ENCODE measurements at regions not wholly inside any gene's neighbourhood (a gene's known extent, or its start where the extent isn't known, plus 50 kb on each side); places are given as distances from the start of the nearest gene placed in this dataset.

GRCh38 chr6:150799276-150799805 lies 66.2 kb upstream of the MTHFD1L start:
- intact Hi-C loops (cut with DNase I) = no loop called here
- no peak for DNase-seq (ENCODE audit: low spot score)

- intact Hi-C loops (cut with DNase I) = no loop called here
- no peak for DNase-seq (ENCODE audit: low spot score)
These were observed 64.7 kb upstream of the MTHFD1L start for GRCh38 chr6:150800674-150801314.

GRCh38 chr6:150806790-150807189 lies 58.7 kb upstream of the MTHFD1L start:
- no peak for DNase-seq (ENCODE audit: low spot score)
- intact Hi-C loops (cut with DNase I) = no loop called here

GRCh38 chr6:150813319-150813992 lies 52.0 kb upstream of the MTHFD1L start:
- no peak for DNase-seq (ENCODE audit: low spot score)
- intact Hi-C loops (cut with DNase I) = loop anchor here (5.0 to 10.0 kb wide), 2 partner anchors 119 to 216 kb away; partner anchors contain the start of gene PLEKHG1

- intact Hi-C loops (cut with DNase I) = loop anchor here (5.0 to 10.0 kb wide), 2 partner anchors 119 to 217 kb away; partner anchors contain the start of gene PLEKHG1
- no peak for DNase-seq (ENCODE audit: low spot score)
These were observed 51.5 kb upstream of the MTHFD1L start for GRCh38 chr6:150813993-150814359.
